Gastroesophageal sphincter (tissue), 4 donors: ENCODE measurements at regions not wholly inside any gene's neighbourhood (a gene's known extent, or its start where the extent isn't known, plus 50 kb on each side); places are given as distances from the start of the nearest gene placed in this dataset.
"Not testable (repeated sequence)": the region's sequence is repeated elsewhere in the genome, so short reads cannot be mapped to it uniquely, and the experiment has no call there.

Experiments used
- ATAC-seq: fragments of 150-250 bp; one replicate; pipeline ENCODE4 v1.9.1; 2016; ENCODE audit warnings: mild to moderate bottlenecking, moderate library complexity
- H3K27ac ChIP-seq, 4 donors: fragments of 200-600 bp; sonication (generic) in 3 of 4; 1 replicate in 3 of 4; 2 replicates in 1 of 4; pipeline ENCODE4 v1.5.1; 2016 to 2019
- H3K27me3 ChIP-seq: fragments of 200-600 bp; sonication (generic); one replicate; pipeline ENCODE4 v1.5.1; 2019
- H3K36me3 ChIP-seq, 2 donors: fragments of 200-600 bp; sonication (generic); one replicate each; pipeline ENCODE4 v1.5.1; 2019; ENCODE audit warnings: control low read depth in 1 of 2
- H3K4me1 ChIP-seq, 3 donors: fragments of 200-600 bp; sonication (generic); 1 replicate in 2 of 3; 2 replicates in 1 of 3; pipeline ENCODE4 v1.5.1; 2016 to 2019; ENCODE audit warnings: control low read depth in 2 of 3
- H3K4me3 ChIP-seq, 2 donors: fragments of 200-600 bp; sonication (generic); one replicate each; pipeline ENCODE4 v1.5.1; 2019; ENCODE audit warnings: mild to moderate bottlenecking in 1 of 2, moderate library complexity in 1 of 2
- H3K9me3 ChIP-seq, 3 donors: fragments of 200-600 bp; sonication (generic); one replicate each; pipeline ENCODE4 v1.5.1; 2017 to 2019; ENCODE audit warnings: control low read depth in 2 of 3
- CTCF ChIP-seq, 4 experiments: fragments of 200-600 bp in 2 of 4; fragments of 450-650 bp in 2 of 4; sonication (generic) in 1 of 4; IDR thresholded peaks; one replicate each; pipeline ENCODE4 v1.5.1; 2017 to 2019; ENCODE audit warnings: antibody characterized with exemption in 4 of 4, mild to moderate bottlenecking in 2 of 4, moderate library complexity in 2 of 4
- EP300 ChIP-seq: sonication (generic); formaldehyde crosslinking; IDR thresholded peaks from one replicate; pipeline ENCODE4 v1.6.1; 2017; ENCODE audit warnings: antibody characterized with exemption, mild to moderate bottlenecking
- POLR2A ChIP-seq, 2 donors: fragments of 450-650 bp; IDR thresholded peaks; one replicate each; pipeline ENCODE4 v1.6.1; 2017; ENCODE audit warnings: antibody characterized with exemption in 2 of 2, mild to moderate bottlenecking in 2 of 2, moderate library complexity in 1 of 2
- POLR2AphosphoS5 ChIP-seq: sonication (generic); formaldehyde crosslinking; IDR thresholded peaks from one replicate; pipeline ENCODE4 v1.6.1; 2017; ENCODE audit warnings: antibody characterized with exemption
- WGBS, 2 donors: methylation state at CpG; one replicate each; pipeline ENCODE4 v1.1.5; 2018; ENCODE audit warnings: low coverage in 1 of 2; 5-methylcytosine and 5-hydroxymethylcytosine counted together

GRCh38 chr13:50255639-50256038 is 240.4 kb downstream of the KCNRG start:
- TF ChIP-seq EP300: no peak
- WGBS, 2 donors: 67 to 81% methylated on average over 1 of the region's 1 CpG
- ATAC-seq: no peak

GRCh38 chr13:50256536-50257321 is 241.5 kb downstream of the KCNRG start:
- not testable (repeated sequence) for H3K4me1 ChIP-seq, ATAC-seq, H3K27me3 ChIP-seq, H3K9me3 ChIP-seq, H3K4me3 ChIP-seq, H3K27ac ChIP-seq, H3K36me3 ChIP-seq
- whole genome bisulfite sequencing, 2 donors: 87 to 97% methylated on average over 5 to 6 of the region's 6 CpGs

More at GRCh38 chr13:50255639-50256038, 240.4 kb downstream of the KCNRG start:
- Histone ChIP-seq H3K27ac (no peak overlapping the region), H3K4me3 (no peak overlapping the region), H3K27me3 (no peaks in the 10 kb centered on the region), H3K9me3 (no peaks in the 10 kb centered on the region), H3K36me3 (no peaks in the 10 kb centered on the region), H3K4me1 (no peaks in the 10 kb centered on the region)

GRCh38 chr13:50257646-50258045 is 242.4 kb downstream of the KCNRG start:
- H3K4me3 ChIP-seq: no peak overlapping the region
- no peak for ATAC-seq
- H3K27me3 ChIP-seq: no peaks in the 10 kb centered on the region
- TF ChIP-seq POLR2AphosphoS5 (no peak), EP300 (no peak), POLR2A (IDR thresholded peaks at IDR 0.05) (no peak), CTCF (IDR thresholded peaks at IDR 0.05) (no peak)
- no peaks in the 10 kb centered on the region for H3K4me1 ChIP-seq
- no peak overlapping the region for H3K27ac ChIP-seq
- WGBS, 2 donors: 83 to 94% methylated on average over 2 to 3 of the region's 3 CpGs
- no peaks in the 10 kb centered on the region for H3K36me3 ChIP-seq
- H3K9me3 ChIP-seq: no peaks in the 10 kb centered on the region

GRCh38 chr13:50261130-50261901 is 246.1 kb downstream of the KCNRG start:
- H3K4me3 ChIP-seq: no peak overlapping the region
- TF ChIP-seq POLR2AphosphoS5 (no peak), POLR2A (IDR thresholded peaks at IDR 0.05) (no peak), EP300 (no peak), CTCF (IDR thresholded peaks at IDR 0.05) (no peak)
- H3K27ac ChIP-seq: no peak overlapping the region
- H3K4me1 ChIP-seq: no peaks in the 10 kb centered on the region
- no peaks in the 10 kb centered on the region for H3K27me3 ChIP-seq
- 77 to 92% methylated on average over 4 to 6 of the region's 6 CpGs for WGBS, 2 donors
- H3K36me3 ChIP-seq: no peaks in the 10 kb centered on the region
- no peaks in the 10 kb centered on the region for H3K9me3 ChIP-seq
- ATAC-seq: no peak

GRCh38 chr13:50267066-50267465 is 251.8 kb downstream of the KCNRG start:
- TF ChIP-seq POLR2A (IDR thresholded peaks at IDR 0.05): no peak
- TF ChIP-seq POLR2AphosphoS5: no peak
- no peak for TF ChIP-seq CTCF (IDR thresholded peaks at IDR 0.05)
- no peak for TF ChIP-seq EP300
- no peak overlapping the region for H3K4me3 ChIP-seq
- H3K4me1 ChIP-seq: peaks cover 0 to 19% (median 0%) of the 10 kb centered on the region in 3 donors
- 73 to 96% methylated on average over 4 to 5 of the region's 5 CpGs for WGBS, 2 donors
- no peaks in the 10 kb centered on the region for H3K27me3 ChIP-seq
- H3K27ac ChIP-seq: no peak overlapping the region
- H3K36me3 ChIP-seq: no peaks in the 10 kb centered on the region
- H3K9me3 ChIP-seq: no peaks in the 10 kb centered on the region
- ATAC-seq: no peak

- no peak for ATAC-seq
- H3K36me3 ChIP-seq: no peaks in the 10 kb centered on the region
- H3K4me1 ChIP-seq: peaks cover 0 to 19% (median 0%) of the 10 kb centered on the region in 3 donors
- no peak for TF ChIP-seq POLR2A (IDR thresholded peaks at IDR 0.05)
- no peak overlapping the region for H3K27ac ChIP-seq
- no peak overlapping the region for H3K4me3 ChIP-seq
- no peaks in the 10 kb centered on the region for H3K9me3 ChIP-seq
- H3K27me3 ChIP-seq: no peaks in the 10 kb centered on the region
- 42 to 67% methylated on average over 1 of the region's 1 CpG for WGBS, 2 donors
Measured at GRCh38 chr13:50267917-50268316, 252.7 kb downstream of the KCNRG start.
